ENCODE measurements at regions not wholly inside any gene's neighbourhood (a gene's known extent, or its start where the extent isn't known, plus 50 kb on each side); places are given as distances from the start of the nearest gene placed in this dataset.

DNA sequence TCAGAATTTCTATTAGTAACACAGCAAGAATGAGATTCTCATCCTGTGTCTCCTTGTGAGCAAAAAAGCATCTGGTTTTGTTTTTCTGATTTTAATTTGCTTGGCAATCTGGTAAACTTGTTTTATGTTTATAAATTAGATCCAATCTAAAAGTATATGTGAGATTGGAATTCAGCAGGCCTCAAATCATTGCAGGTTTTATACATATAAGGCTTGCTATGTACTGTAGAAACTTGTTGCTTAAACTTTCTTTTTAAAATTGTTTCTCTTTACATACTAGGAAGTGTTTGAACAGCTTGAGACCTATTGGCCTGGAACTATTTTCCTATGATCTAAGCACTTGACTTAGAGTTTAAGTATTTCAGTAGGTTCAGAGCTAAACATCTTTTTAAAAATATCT, 1037.8 kb downstream of the NR2F1-AS1 start:
- TF ChIP-seq, protein P1, sequence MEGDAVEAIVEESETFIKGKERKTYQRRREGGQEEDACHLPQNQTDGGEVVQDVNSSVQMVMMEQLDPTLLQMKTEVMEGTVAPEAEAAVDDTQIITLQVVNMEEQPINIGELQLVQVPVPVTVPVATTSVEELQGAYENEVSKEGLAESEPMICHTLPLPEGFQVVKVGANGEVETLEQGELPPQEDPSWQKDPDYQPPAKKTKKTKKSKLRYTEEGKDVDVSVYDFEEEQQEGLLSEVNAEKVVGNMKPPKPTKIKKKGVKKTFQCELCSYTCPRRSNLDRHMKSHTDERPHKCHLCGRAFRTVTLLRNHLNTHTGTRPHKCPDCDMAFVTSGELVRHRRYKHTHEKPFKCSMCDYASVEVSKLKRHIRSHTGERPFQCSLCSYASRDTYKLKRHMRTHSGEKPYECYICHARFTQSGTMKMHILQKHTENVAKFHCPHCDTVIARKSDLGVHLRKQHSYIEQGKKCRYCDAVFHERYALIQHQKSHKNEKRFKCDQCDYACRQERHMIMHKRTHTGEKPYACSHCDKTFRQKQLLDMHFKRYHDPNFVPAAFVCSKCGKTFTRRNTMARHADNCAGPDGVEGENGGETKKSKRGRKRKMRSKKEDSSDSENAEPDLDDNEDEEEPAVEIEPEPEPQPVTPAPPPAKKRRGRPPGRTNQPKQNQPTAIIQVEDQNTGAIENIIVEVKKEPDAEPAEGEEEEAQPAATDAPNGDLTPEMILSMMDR (IDR thresholded peaks at IDR 0.05) = no peak
- TF ChIP-seq POLR2AphosphoS5 (IDR thresholded peaks at IDR 0.05; ENCODE audit: low read depth, low read length) (no peak), SIN3A (IDR thresholded peaks at IDR 0.05; ENCODE audit: borderline replicate concordance, insufficient read depth, low read depth, low read length) (no peak)
